Smooth muscle cell (in vitro differentiated cells): ENCODE measurements at regions not wholly inside any gene's neighbourhood (a gene's known extent, or its start where the extent isn't known, plus 50 kb on each side); places are given as distances from the start of the nearest gene placed in this dataset.

Experiments used
- DNase-seq: peaks from one replicate; lab custom pipeline; 2025; ENCODE audit not compliant: unreplicated experiment; lab: John Stamatoyannopoulos, UW
- H2AFZ ChIP-seq: fragments of 200-600 bp; sonication (generic); 2 replicates; pipeline ENCODE4 v1.6.0; 2016; ENCODE audit warnings: antibody characterized with exemption, low read depth, mild to moderate bottlenecking
- H3F3A ChIP-seq: fragments of 200-600 bp; sonication (generic); 2 replicates; pipeline ENCODE4 v1.6.0; 2017; ENCODE audit warnings: antibody characterized with exemption, low read depth
- H3K27ac ChIP-seq: fragments of 200-600 bp; sonication (generic); 2 replicates; pipeline ENCODE4 v1.5.1; 2016; ENCODE audit warnings: low read depth, mild to moderate bottlenecking
- H3K27me3 ChIP-seq: fragments of 200-600 bp; sonication (generic); 2 replicates; pipeline ENCODE4 v1.6.1; 2016; ENCODE audit warnings: low read depth, mild to moderate bottlenecking
- H3K36me3 ChIP-seq: fragments of 200-600 bp; sonication (generic); 2 replicates; pipeline ENCODE4 v1.5.1; 2016; ENCODE audit warnings: low read depth
- H3K4me1 ChIP-seq: fragments of 200-600 bp; sonication (generic); 2 replicates; pipeline ENCODE4 v1.5.1; 2016; ENCODE audit warnings: low read depth
- H3K4me2 ChIP-seq: fragments of 200-600 bp; sonication (generic); 2 replicates; pipeline ENCODE4 v1.6.0; 2016; ENCODE audit warnings: mild to moderate bottlenecking
- H3K4me3 ChIP-seq: fragments of 200-600 bp; sonication (generic); 2 replicates; pipeline ENCODE4 v1.5.1; 2016; ENCODE audit warnings: mild to moderate bottlenecking
- H3K79me2 ChIP-seq: fragments of 200-600 bp; sonication (generic); 2 replicates; pipeline ENCODE4 v1.6.0; 2016; ENCODE audit warnings: low read depth, mild to moderate bottlenecking
- H3K9ac ChIP-seq: fragments of 200-600 bp; sonication (generic); 2 replicates; pipeline ENCODE4 v1.6.0; 2016; ENCODE audit warnings: low read depth
- H3K9me3 ChIP-seq: fragments of 200-600 bp; sonication (generic); replicated peaks from 2 replicates; pipeline ENCODE4 v1.5.1; 2016; ENCODE audit warnings: low read depth
- H4K20me1 ChIP-seq: fragments of 200-600 bp; sonication (generic); 2 replicates; pipeline ENCODE4 v1.6.0; 2016; ENCODE audit warnings: low read depth
- WGBS: methylation state at CpG from one replicate; pipeline ENCODE4 v1.1.7; 2016; ENCODE audit warnings: low lambda C conversion rate; 5-methylcytosine and 5-hydroxymethylcytosine counted together
- TF ChIP-seq, protein P1 (sequence below): fragments of 200-600 bp; sonication (generic); IDR thresholded peaks from 2 replicates; pipeline ENCODE4 v1.5.1; 2017; ENCODE audit warnings: borderline replicate concordance, mild to moderate bottlenecking, antibody characterized with exemption; ENCODE audit not compliant: insufficient read depth, poor library complexity, severe bottlenecking

DNA sequence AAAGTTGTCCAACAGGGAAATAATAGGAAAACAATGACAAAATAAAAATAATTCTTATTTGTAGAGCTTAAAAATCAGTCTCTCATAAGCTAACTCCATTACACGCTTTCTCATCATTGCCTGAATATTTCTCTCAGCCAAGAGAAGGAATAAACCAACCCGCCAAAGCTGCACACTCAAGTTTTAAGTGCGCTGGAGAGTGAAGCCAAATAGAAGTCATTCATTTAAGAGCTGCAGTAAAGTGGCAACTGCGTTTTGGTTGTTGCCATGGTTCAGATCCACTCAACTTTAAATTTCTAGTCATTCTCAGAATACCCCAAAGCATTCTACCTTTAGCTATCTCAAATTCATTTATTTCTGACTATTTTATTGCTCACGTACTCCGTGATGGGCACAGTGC, 230.7 kb downstream of the CBLN4 start:
- no peaks in the 10 kb centered on the region for H3K79me2 ChIP-seq
- H3K27ac ChIP-seq: no peak overlapping the region
- no peak overlapping the region for H2AFZ ChIP-seq
- H3K4me3 ChIP-seq: no peak overlapping the region
- H3F3A ChIP-seq: no peaks in the 10 kb centered on the region
- no peak for DNase-seq
- no peak overlapping the region for H3K9ac ChIP-seq
- H4K20me1 ChIP-seq: no peaks in the 10 kb centered on the region
- H3K4me2 ChIP-seq: no peak overlapping the region
- no peaks in the 10 kb centered on the region for H3K9me3 ChIP-seq
- H3K36me3 ChIP-seq: no peaks in the 10 kb centered on the region
- WGBS: 74% methylated on average over 6 of the region's 6 CpGs
- no peaks in the 10 kb centered on the region for H3K4me1 ChIP-seq
- TF ChIP-seq, protein P1, sequence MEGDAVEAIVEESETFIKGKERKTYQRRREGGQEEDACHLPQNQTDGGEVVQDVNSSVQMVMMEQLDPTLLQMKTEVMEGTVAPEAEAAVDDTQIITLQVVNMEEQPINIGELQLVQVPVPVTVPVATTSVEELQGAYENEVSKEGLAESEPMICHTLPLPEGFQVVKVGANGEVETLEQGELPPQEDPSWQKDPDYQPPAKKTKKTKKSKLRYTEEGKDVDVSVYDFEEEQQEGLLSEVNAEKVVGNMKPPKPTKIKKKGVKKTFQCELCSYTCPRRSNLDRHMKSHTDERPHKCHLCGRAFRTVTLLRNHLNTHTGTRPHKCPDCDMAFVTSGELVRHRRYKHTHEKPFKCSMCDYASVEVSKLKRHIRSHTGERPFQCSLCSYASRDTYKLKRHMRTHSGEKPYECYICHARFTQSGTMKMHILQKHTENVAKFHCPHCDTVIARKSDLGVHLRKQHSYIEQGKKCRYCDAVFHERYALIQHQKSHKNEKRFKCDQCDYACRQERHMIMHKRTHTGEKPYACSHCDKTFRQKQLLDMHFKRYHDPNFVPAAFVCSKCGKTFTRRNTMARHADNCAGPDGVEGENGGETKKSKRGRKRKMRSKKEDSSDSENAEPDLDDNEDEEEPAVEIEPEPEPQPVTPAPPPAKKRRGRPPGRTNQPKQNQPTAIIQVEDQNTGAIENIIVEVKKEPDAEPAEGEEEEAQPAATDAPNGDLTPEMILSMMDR: no peak
- H3K27me3 ChIP-seq: no peaks in the 10 kb centered on the region

DNA sequence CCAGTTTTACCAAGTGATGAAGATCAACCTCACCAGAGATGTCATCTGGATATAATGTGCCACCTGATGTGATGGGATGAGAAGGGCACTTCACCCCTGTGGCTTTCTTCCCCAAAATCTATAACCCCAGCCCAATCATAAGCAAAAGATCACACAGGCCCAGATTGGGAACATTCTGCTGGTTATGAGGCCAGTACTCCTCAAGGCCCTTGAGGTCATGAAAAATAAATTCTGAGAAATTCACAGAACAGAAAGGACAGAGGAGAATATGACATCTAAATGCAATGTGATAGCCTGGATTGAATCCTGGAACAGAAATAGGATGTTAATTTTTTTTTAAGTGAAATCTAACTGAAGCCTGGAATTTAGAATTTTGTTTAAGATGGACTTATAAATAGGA, 243.5 kb downstream of the CBLN4 start:
- H3K36me3 ChIP-seq: no peaks in the 10 kb centered on the region
- H3K9me3 ChIP-seq: no peaks in the 10 kb centered on the region
- H4K20me1 ChIP-seq: no peaks in the 10 kb centered on the region
- H3F3A ChIP-seq: no peaks in the 10 kb centered on the region
- H3K4me1 ChIP-seq: no peaks in the 10 kb centered on the region
- DNase-seq: no peak
- no peak overlapping the region for H3K4me2 ChIP-seq
- no peaks in the 10 kb centered on the region for H3K79me2 ChIP-seq
- no peak overlapping the region for H3K4me3 ChIP-seq
- no peak overlapping the region for H2AFZ ChIP-seq
- H3K27ac ChIP-seq: no peak overlapping the region
- no peaks in the 10 kb centered on the region for H3K27me3 ChIP-seq
- H3K9ac ChIP-seq: no peak overlapping the region
- TF ChIP-seq, protein P1: no peak

DNA sequence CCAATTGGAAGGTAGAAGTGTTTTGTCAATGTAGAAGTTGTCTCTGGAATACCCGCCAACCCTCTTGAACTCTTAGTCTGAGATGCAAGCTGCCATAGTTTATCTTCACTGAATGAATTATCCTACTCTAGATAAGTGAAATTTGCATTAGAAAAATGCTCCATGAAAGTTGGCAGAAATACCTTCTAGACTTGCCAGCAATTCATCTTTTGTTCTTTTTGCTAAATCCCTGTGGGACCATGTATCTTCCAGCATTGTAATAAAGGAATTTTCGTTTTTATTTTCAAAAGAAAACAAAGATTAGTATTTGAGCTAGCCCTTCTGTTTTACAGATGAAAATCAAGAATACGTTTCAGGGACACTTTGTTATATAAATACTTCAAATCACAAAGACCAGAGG, 244.2 kb downstream of the CBLN4 start:
- no peak overlapping the region for H2AFZ ChIP-seq
- TF ChIP-seq, protein P1: no peak
- no peak overlapping the region for H3K4me2 ChIP-seq

DNA sequence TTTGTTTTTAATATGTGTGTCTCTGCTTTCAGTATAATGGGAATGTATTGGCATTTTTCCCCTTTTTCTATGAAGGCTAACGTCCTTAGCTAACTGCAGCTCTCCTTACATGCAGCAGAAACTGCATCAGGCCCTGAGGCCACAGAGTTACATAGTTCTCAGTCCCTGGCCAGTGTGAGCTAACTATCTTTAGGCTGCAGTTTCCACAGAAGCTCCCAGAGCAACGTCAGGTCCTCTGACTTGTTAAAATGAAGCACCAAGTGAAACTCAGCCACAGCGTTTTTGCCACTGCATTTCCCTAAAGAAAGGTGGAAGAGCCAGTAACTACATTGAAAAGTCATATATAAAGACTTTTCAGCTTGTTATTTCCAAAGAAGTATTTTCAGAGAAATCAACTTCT, 244.7 kb downstream of the CBLN4 start:
- Histone ChIP-seq H2AFZ (no peak overlapping the region), H3K4me1 (no peaks in the 10 kb centered on the region), H3K4me3 (no peak overlapping the region), H3K79me2 (no peaks in the 10 kb centered on the region), H3K9ac (no peak overlapping the region), H3K36me3 (no peaks in the 10 kb centered on the region), H3F3A (no peaks in the 10 kb centered on the region), H3K27me3 (no peaks in the 10 kb centered on the region), H3K27ac (no peak overlapping the region), H3K9me3 (no peaks in the 10 kb centered on the region), H4K20me1 (no peaks in the 10 kb centered on the region), H3K4me2 (no peak overlapping the region)
- TF ChIP-seq, protein P1: no peak
- WGBS: 68% methylated on average over 3 of the region's 3 CpGs
- DNase-seq: no peak

More for the DNA sequence above, 244.2 kb downstream of the CBLN4 start:
- Histone ChIP-seq H3K27ac (no peak overlapping the region), H3K9ac (no peak overlapping the region), H3K27me3 (no peaks in the 10 kb centered on the region), H3K4me3 (no peak overlapping the region), H4K20me1 (no peaks in the 10 kb centered on the region), H3K4me1 (no peaks in the 10 kb centered on the region), H3K9me3 (no peaks in the 10 kb centered on the region), H3K36me3 (no peaks in the 10 kb centered on the region), H3F3A (no peaks in the 10 kb centered on the region), H3K79me2 (no peaks in the 10 kb centered on the region)
- no peak for DNase-seq
- WGBS: 71% methylated on average over 3 of the region's 3 CpGs
